ENCODE measurements at regions not wholly inside any gene's neighbourhood (a gene's known extent, or its start where the extent isn't known, plus 50 kb on each side); places are given as distances from the start of the nearest gene placed in this dataset.

GRCh38 chr11:95703049-95703448 is 86.5 kb downstream of the FAM76B start:
- Histone ChIP-seq H3K36me3 (no peaks in the 10 kb centered on the region), H3K9me3 (no peaks in the 10 kb centered on the region), H3K4me3 (no peak overlapping the region), H3K27me3 (no peaks in the 10 kb centered on the region), H3K27ac (no peak overlapping the region), H3K4me1 (peaks cover 0 to 23% of the 10 kb centered on the region in 2 donors)
- TF ChIP-seq CTCF (IDR thresholded peaks at IDR 0.05): no peak
- no peak for DNase-seq (ENCODE audit: low spot score)

GRCh38 chr11:95702526-95702925 is 87.1 kb downstream of the FAM76B start:
- Histone ChIP-seq H3K27ac (no peak overlapping the region), H3K9me3 (no peaks in the 10 kb centered on the region), H3K4me1 (peaks cover 0 to 28% of the 10 kb centered on the region in 2 donors), H3K27me3 (no peaks in the 10 kb centered on the region), H3K4me3 (no peak overlapping the region), H3K36me3 (no peaks in the 10 kb centered on the region)
- TF ChIP-seq CTCF (IDR thresholded peaks at IDR 0.05): no peak
- no peak for DNase-seq (ENCODE audit: low spot score)

- TF ChIP-seq CTCF (IDR thresholded peaks at IDR 0.05): no peak
- H3K9me3 ChIP-seq: no peaks in the 10 kb centered on the region
- H3K4me1 ChIP-seq: peaks cover 0 to 28% of the 10 kb centered on the region in 2 donors
- DNase-seq (ENCODE audit: low spot score): no peak
- H3K36me3 ChIP-seq: no peaks in the 10 kb centered on the region
- H3K4me3 ChIP-seq: no peak overlapping the region
- H3K27me3 ChIP-seq: no peaks in the 10 kb centered on the region
- no peak overlapping the region for H3K27ac ChIP-seq
Measured at GRCh38 chr11:95700471-95700817, 89.1 kb downstream of the FAM76B start.

- no peak for DNase-seq (ENCODE audit: low spot score)
- TF ChIP-seq CTCF (IDR thresholded peaks at IDR 0.05): no peak
- Histone ChIP-seq H3K27me3 (no peaks in the 10 kb centered on the region), H3K9me3 (no peaks in the 10 kb centered on the region), H3K27ac (peak overlapping the region in 1 of 2 donors; percentile 49), H3K36me3 (no peaks in the 10 kb centered on the region), H3K4me3 (no peak overlapping the region), H3K4me1 (peaks cover 0 to 24% of the 10 kb centered on the region in 2 donors)
Measured at GRCh38 chr11:95699631-95700470, 89.7 kb downstream of the FAM76B start.

- H3K4me3 ChIP-seq: no peak overlapping the region
- H3K4me1 ChIP-seq: peaks cover 0 to 24% of the 10 kb centered on the region in 2 donors
- H3K36me3 ChIP-seq: no peaks in the 10 kb centered on the region
- no peaks in the 10 kb centered on the region for H3K9me3 ChIP-seq
- DNase-seq (ENCODE audit: low spot score): peak; percentile 66
- no peak for TF ChIP-seq CTCF (IDR thresholded peaks at IDR 0.05)
- H3K27ac ChIP-seq: peak overlapping the region; percentile 14 to 49
- H3K27me3 ChIP-seq: no peaks in the 10 kb centered on the region
Measured at GRCh38 chr11:95698676-95699557, 90.7 kb downstream of the FAM76B start.
